ENCODE measurements at regions not wholly inside any gene's neighbourhood (a gene's known extent, or its start where the extent isn't known, plus 50 kb on each side); places are given as distances from the start of the nearest gene placed in this dataset.

DNA sequence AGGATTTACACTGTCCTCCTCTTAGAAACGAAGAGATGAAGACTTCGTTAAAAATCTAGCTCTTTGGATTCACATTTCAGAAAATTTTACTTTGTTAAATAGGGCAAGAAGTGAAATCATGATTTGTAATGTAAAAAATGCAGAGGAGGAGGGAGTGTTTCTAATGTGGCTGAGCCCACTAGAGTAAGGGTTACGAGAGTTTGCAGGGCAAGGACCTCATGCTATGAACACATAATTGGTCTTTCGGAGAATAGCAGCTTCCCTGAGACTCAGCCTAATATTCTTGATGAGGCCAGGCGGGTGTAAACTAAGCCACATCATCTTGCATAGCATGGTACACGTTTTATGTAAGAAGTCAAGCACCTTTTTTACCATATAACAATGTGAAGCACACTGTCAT is 191.0 kb upstream of the ADAMTS16 start:
- no peak overlapping the region for H2BK5ac ChIP-seq (ENCODE audit: insufficient read length, low read length)
- Mint-ChIP-seq H3K27me3 (ENCODE audit: low read depth) (no peaks in the 10 kb centered on the region), H3K9me3 (no peaks in the 10 kb centered on the region), H3K4me1 (no peaks in the 10 kb centered on the region; a peak in 1 of 4 replicates), H3K36me3 (ENCODE audit: insufficient read depth in 1 of 3, low read depth in 3 of 3) (no peaks in the 10 kb centered on the region), H3K4me3 (no peak overlapping the region), H3K27ac (no peak overlapping the region)
- no peak overlapping the region for H3K23ac ChIP-seq (ENCODE audit: insufficient read length, low read depth, low read length)
- H3T11ph ChIP-seq (ENCODE audit: low read length), result no peak overlapping the region
- WGBS (ENCODE audit: extremely low coverage, insufficient read length, low lambda C conversion rate), result no CpG with 5 or more reads among the region's 6 CpGs
- no peak overlapping the region for H3K4me2 ChIP-seq (ENCODE audit: insufficient read depth, insufficient read length, low read length)
- H2AK5ac ChIP-seq (ENCODE audit: insufficient read length, low read length), result no peak overlapping the region
- H2AFZ ChIP-seq (ENCODE audit: low read length), result no peak overlapping the region
- H3K18ac ChIP-seq (ENCODE audit: insufficient read length, low read depth, low read length), result no peak overlapping the region
- no peak overlapping the region for H3K9ac ChIP-seq (ENCODE audit: extremely low read depth, insufficient read length, low read length)
- no peak overlapping the region for H3K4ac ChIP-seq (ENCODE audit: low read depth, low read length)
- H3K4me1 ChIP-seq (ENCODE audit: insufficient read depth, low read length), result no peaks in the 10 kb centered on the region
- no peaks in the 10 kb centered on the region for H3K27me3 ChIP-seq (ENCODE audit: insufficient read depth, low read length)
- no peak for DNase-seq
- H3K27ac ChIP-seq (ENCODE audit: insufficient read length, low read depth, low read length), result no peak overlapping the region
- H2BK120ac ChIP-seq (ENCODE audit: low read depth, low read length, poor library complexity, severe bottlenecking), result no peak overlapping the region
- no peaks in the 10 kb centered on the region for H3K79me2 ChIP-seq (ENCODE audit: insufficient read depth, low read length)
- no peak overlapping the region for H2BK15ac ChIP-seq (ENCODE audit: low read depth, low read length)
- H4K91ac ChIP-seq (ENCODE audit: insufficient read length, low read depth, low read length), result no peak overlapping the region
- no peaks in the 10 kb centered on the region for H4K20me1 ChIP-seq (ENCODE audit: control insufficient read depth, insufficient read depth, insufficient read length)
- H3K23me2 ChIP-seq (ENCODE audit: insufficient read length, low read depth, low read length, poor library complexity, severe bottlenecking), result no peaks in the 10 kb centered on the region
- H3K9me3 ChIP-seq (ENCODE audit: control insufficient read depth, low read depth, low read length), result no peaks in the 10 kb centered on the region
- no peak overlapping the region for H4K5ac ChIP-seq (ENCODE audit: insufficient read length, low read depth, low read length)
- H4K8ac ChIP-seq (replicated peaks; ENCODE audit: insufficient read length, low read depth, low read length), result no peak overlapping the region
- no peak overlapping the region for H3K56ac ChIP-seq (ENCODE audit: insufficient read length, low read depth, low read length)
- H2BK20ac ChIP-seq (ENCODE audit: low read depth, low read length, poor library complexity, severe bottlenecking), result no peak overlapping the region
- TF ChIP-seq, protein P1, sequence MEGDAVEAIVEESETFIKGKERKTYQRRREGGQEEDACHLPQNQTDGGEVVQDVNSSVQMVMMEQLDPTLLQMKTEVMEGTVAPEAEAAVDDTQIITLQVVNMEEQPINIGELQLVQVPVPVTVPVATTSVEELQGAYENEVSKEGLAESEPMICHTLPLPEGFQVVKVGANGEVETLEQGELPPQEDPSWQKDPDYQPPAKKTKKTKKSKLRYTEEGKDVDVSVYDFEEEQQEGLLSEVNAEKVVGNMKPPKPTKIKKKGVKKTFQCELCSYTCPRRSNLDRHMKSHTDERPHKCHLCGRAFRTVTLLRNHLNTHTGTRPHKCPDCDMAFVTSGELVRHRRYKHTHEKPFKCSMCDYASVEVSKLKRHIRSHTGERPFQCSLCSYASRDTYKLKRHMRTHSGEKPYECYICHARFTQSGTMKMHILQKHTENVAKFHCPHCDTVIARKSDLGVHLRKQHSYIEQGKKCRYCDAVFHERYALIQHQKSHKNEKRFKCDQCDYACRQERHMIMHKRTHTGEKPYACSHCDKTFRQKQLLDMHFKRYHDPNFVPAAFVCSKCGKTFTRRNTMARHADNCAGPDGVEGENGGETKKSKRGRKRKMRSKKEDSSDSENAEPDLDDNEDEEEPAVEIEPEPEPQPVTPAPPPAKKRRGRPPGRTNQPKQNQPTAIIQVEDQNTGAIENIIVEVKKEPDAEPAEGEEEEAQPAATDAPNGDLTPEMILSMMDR (conservative IDR thresholded peaks at IDR 0.05), result no peak
- no peak overlapping the region for H2BK12ac ChIP-seq (ENCODE audit: insufficient read length, low read depth, low read length)
- H3K14ac ChIP-seq (ENCODE audit: insufficient read depth, low read length), result no peak overlapping the region
- H3K79me1 ChIP-seq (ENCODE audit: insufficient read depth, low read depth, low read length, poor library complexity, severe bottlenecking), result no peaks in the 10 kb centered on the region

Measured in H9 (cell line).